Heart left ventricle (tissue), 16 donors: ENCODE measurements at regions not wholly inside any gene's neighbourhood (a gene's known extent, or its start where the extent isn't known, plus 50 kb on each side); places are given as distances from the start of the nearest gene placed in this dataset.

Source experiments
- ATAC-seq, 4 donors: fragments of 200-7000 bp; cut with Tn5 transposase; one replicate each; pipeline ENCODE4 v1.9.1; 2020 to 2022; ENCODE audit warnings: moderate library complexity in 4 of 4, mild to moderate bottlenecking in 3 of 4, moderate number of reproducible peaks in 1 of 4
- DNase-seq, 5 donors: peaks; one replicate each; pipeline ENCODE4 v3.0.0-alpha.2; 2020
- H3K27ac ChIP-seq, 12 donors: fragments of 200-600 bp; sonication (generic) in 4 of 12; one replicate each; pipeline versions ENCODE4 v1.5.0 to v1.8.0; 2016 to 2022; ENCODE audit warnings: mild to moderate bottlenecking in 2 of 12
- H3K27me3 ChIP-seq, 9 donors: fragments of 200-600 bp; sonication (generic) in 2 of 9; one replicate each; pipeline versions ENCODE4 v1.5.1 to v1.8.0; 2016 to 2022; ENCODE audit warnings: mild to moderate bottlenecking in 3 of 9
- H3K36me3 ChIP-seq, 9 donors: fragments of 200-600 bp; sonication (generic) in 2 of 9; one replicate each; pipeline versions ENCODE4 v1.5.0 to v1.8.0; 2018 to 2022; ENCODE audit warnings: mild to moderate bottlenecking in 2 of 9
- H3K4me1 ChIP-seq, 12 donors: fragments of 200-600 bp; sonication (generic) in 4 of 12; one replicate each; pipeline versions ENCODE4 v1.5.0 to v1.8.0; 2016 to 2022; ENCODE audit warnings: mild to moderate bottlenecking in 3 of 12
- H3K4me3 ChIP-seq, 12 donors: fragments of 200-600 bp; sonication (generic) in 4 of 12; one replicate each; pipeline versions ENCODE4 v1.5.0 to v1.8.0; 2017 to 2022; ENCODE audit warnings: mild to moderate bottlenecking in 9 of 12, moderate library complexity in 4 of 12
- H3K9me3 ChIP-seq, 12 donors: fragments of 200-600 bp; sonication (generic) in 4 of 12; one replicate each; pipeline versions ENCODE4 v1.5.0 to v1.8.0; 2016 to 2022; ENCODE audit warnings: mild to moderate bottlenecking in 1 of 12
- POLR2A ChIP-seq, 2 donors: fragments of 450-650 bp; IDR thresholded peaks; one replicate each; pipeline ENCODE4 v1.6.1; 2017; ENCODE audit warnings: antibody characterized with exemption in 2 of 2, mild to moderate bottlenecking in 2 of 2, moderate library complexity in 2 of 2
- WGBS, 4 donors: extraction: QIAGEN DNeasy Blood & Tissue Kit in 2 of 4; methylation state at CpG; one replicate each; pipeline versions ENCODE4 v1.1.5 to v1.1.7; 2013 to 2018; 5-methylcytosine and 5-hydroxymethylcytosine counted together
- intact Hi-C, 10 donors: fragments of 100-400 bp; cut with DNase I; formaldehyde crosslinking; loops; one replicate each; pipeline versions ENCODE4 v1.11.1 to v1.14.2; 2022
- TF ChIP-seq, protein P1 (sequence below), 12 donors: fragments of 200-600 bp; sonication (generic) in 4 of 12; IDR thresholded peaks; one replicate each; pipeline versions ENCODE4 v1.5.0 to v1.8.0; 2018 to 2022; ENCODE audit warnings: antibody characterized with exemption in 12 of 12, mild to moderate bottlenecking in 5 of 12
- donor health status: ischemic (EF 13 %, LVEDD 7.1; RV severe dilation, severe dysfunction).
- donor health status: healthy with polysubstance abuse.
- donor health status: DM: no; HTN: yes; CAD: no.
- donor health status: DM: no; HTN: no; CAD: no.
- donor health status: ischemic (EF 25% LVEDD 6.9; RV normal size, moderate dysfunction).
- donor health status: ischemic (EF 25% LVEDD 5.7; RV mildly dilated, moderate dysfunction).
- donor health status: healthy.
- donor health status: DM: yes; HTN: yes; CAD: no.
- donor health status: ischemic (EF 35%, LVEDD 5.7; RV mildly dilated, moderate dysfunction).
- donor health status: nonischemic (EF 11% LVEDD 7.7; RV severe dilation, severe dysfunction).
- donor health status: DM: yes; HTN: yes; CAD: no.
- donor health status: PGD.
- donor health status: ischemic (EF 29% LVEDD 5.4; RV normal size, mild dysfunction).
- donor health status: nonischemic (EF 23%, LVEDD 6.1; RV moderate dilation, normal function).

GRCh38 chr15:95228856-95229555, 997.6 kb downstream of the MCTP2 start:
- Histone ChIP-seq H3K4me1 (no peaks in the 10 kb centered on the region), H3K27me3 (no peaks in the 10 kb centered on the region), H3K36me3 (no peaks in the 10 kb centered on the region), H3K27ac (no peak overlapping the region), H3K4me3 (no peak overlapping the region), H3K9me3 (peaks cover 0 to 18% (median 4%) of the 10 kb centered on the region in 12 donors)
- 89 to 90% (median 90%) methylated on average over 3 of the region's 3 CpGs for WGBS, 4 donors
- intact Hi-C loops, result no loop called here
- TF ChIP-seq, protein P1, sequence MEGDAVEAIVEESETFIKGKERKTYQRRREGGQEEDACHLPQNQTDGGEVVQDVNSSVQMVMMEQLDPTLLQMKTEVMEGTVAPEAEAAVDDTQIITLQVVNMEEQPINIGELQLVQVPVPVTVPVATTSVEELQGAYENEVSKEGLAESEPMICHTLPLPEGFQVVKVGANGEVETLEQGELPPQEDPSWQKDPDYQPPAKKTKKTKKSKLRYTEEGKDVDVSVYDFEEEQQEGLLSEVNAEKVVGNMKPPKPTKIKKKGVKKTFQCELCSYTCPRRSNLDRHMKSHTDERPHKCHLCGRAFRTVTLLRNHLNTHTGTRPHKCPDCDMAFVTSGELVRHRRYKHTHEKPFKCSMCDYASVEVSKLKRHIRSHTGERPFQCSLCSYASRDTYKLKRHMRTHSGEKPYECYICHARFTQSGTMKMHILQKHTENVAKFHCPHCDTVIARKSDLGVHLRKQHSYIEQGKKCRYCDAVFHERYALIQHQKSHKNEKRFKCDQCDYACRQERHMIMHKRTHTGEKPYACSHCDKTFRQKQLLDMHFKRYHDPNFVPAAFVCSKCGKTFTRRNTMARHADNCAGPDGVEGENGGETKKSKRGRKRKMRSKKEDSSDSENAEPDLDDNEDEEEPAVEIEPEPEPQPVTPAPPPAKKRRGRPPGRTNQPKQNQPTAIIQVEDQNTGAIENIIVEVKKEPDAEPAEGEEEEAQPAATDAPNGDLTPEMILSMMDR (IDR thresholded peaks at IDR 0.05), result no peak
- no peak for TF ChIP-seq POLR2A (IDR thresholded peaks at IDR 0.05)
- ATAC-seq (no peak), DNase-seq (no peak)

- TF ChIP-seq, protein P1 (IDR thresholded peaks at IDR 0.05), result no peak
- no peak for TF ChIP-seq POLR2A (IDR thresholded peaks at IDR 0.05)
- Histone ChIP-seq H3K27ac (no peak overlapping the region), H3K4me1 (no peaks in the 10 kb centered on the region), H3K36me3 (no peaks in the 10 kb centered on the region), H3K4me3 (no peak overlapping the region), H3K27me3 (no peaks in the 10 kb centered on the region), H3K9me3 (peaks cover 0 to 26% (median 7%) of the 10 kb centered on the region in 12 donors)
- intact Hi-C loops, result no loop called here
- no peak for ATAC-seq
- WGBS, 4 donors, result 77 to 92% (median 88%) methylated on average over 1 of the region's 1 CpG
- DNase-seq, result no peak
Observed at GRCh38 chr15:95235033-95235432, 1003.7 kb downstream of the MCTP2 start.

DNA sequence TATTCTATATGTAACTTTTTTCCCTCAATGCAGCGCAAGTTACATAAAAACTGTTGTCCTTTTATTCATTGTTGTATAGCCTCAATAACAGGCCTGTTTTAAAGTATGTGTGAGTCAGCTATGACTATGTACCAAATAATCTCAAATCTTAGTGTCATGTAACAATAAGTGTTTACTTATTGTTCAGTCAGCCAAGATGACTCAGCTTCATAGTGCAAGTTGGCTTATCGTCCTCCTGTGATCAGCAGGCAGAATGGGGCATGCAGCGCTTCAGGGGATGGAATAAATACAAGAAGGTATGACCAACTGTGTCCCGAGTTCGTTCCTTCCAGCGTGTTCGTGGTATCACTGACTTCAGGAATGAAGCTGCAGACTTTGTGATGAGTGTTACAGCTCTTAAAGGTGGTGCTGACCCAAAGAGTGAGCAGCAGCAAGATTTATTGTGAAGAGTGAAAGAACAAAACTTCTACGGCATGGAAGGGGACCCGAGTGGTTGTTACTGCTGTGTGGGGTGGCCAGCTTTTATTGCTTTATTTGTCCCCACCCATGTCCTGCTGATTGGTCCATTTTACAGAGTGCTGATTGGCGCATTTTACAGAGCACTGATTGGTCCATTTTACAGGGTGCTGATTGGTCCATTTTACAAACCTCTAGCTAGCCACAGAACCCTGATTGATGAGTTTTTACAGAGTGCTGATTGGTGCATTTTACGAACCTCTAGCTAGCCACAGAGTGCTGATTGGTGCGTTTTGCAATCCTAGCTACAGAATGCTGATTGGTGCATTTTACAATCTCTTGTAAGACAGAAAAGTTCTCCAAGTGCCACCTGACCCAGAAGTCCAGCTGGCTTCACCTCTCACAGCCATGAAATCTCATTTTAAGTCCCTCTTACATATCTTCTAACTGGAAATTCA, 1016.0 kb downstream of the MCTP2 start:
- intact Hi-C loops, result loop anchor here in 1 of 10 donors (5.0 kb wide), 1 partner anchor 220 kb away; no protein-coding TSS in a partner anchor
- Histone ChIP-seq H3K36me3 (no peaks in the 10 kb centered on the region), H3K27ac (no peak overlapping the region), H3K4me3 (no peak overlapping the region), H3K27me3 (no peaks in the 10 kb centered on the region), H3K4me1 (peaks cover 0 to 12% (median 0%) of the 10 kb centered on the region in 12 donors), H3K9me3 (peaks cover 0 to 5% (median 0%) of the 10 kb centered on the region in 12 donors)
- WGBS, 4 donors, result 79 to 96% (median 88%) methylated on average over 12 of the region's 12 CpGs
- no peak for TF ChIP-seq POLR2A (IDR thresholded peaks at IDR 0.05)
- ATAC-seq (no peak), DNase-seq (no peak)

GRCh38 chr15:95249524-95249923, 1018.2 kb downstream of the MCTP2 start:
- Histone ChIP-seq H3K27ac (peak overlapping the region in 1 of 12 donors; percentile 35), H3K27me3 (no peaks in the 10 kb centered on the region), H3K4me1 (peaks cover 0 to 12% (median 0%) of the 10 kb centered on the region in 12 donors), H3K9me3 (peaks cover 0 to 5% (median 0%) of the 10 kb centered on the region in 12 donors), H3K4me3 (no peak overlapping the region), H3K36me3 (no peaks in the 10 kb centered on the region)
- intact Hi-C loops, result loop anchor here in 1 of 10 donors (5.0 kb wide), 1 partner anchor 222 kb away; no protein-coding TSS in a partner anchor
- DNase-seq (no peak), ATAC-seq (no peak)
- WGBS, 4 donors, result 60 to 75% (median 65%) methylated on average over 4 of the region's 4 CpGs
- TF ChIP-seq, protein P1 (IDR thresholded peaks at IDR 0.05), result no peak
- TF ChIP-seq POLR2A (IDR thresholded peaks at IDR 0.05), result no peak
